ENCODE measurements at regions not wholly inside any gene's neighbourhood (a gene's known extent, or its start where the extent isn't known, plus 50 kb on each side); places are given as distances from the start of the nearest gene placed in this dataset.

GRCh38 chr11:104369761-104370160 is 205.8 kb upstream of the PDGFD start:
- DNase-seq (ENCODE audit: low read depth in 4 of 4, low spot score in 2 of 4): no peak

DNA sequence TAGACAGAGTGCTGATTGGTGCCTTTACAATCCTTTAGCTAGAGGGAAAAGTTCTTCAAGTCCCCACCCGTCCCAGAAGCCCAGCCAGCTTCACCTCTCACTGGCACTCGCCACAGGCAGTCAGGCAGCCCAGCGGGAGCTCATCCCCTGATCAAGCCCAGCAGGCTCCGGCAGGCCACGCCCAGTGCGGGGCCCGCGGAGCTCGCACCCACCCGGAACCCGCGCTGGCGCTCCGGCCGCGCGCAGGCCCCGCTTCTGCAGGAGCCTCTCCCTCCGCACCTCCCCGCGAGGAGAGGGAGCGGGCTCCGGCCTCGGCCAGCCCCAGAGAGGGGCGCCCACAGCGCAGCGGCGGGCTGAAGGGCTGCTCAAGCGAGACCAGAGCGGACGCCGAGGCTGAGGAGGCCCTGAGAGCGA is 202.4 kb upstream of the PDGFD start:
- DNase-seq (ENCODE audit: low read depth in 4 of 4, low spot score in 2 of 4): no peak

GRCh38 chr11:104365676-104366075 is 201.7 kb upstream of the PDGFD start:
- DNase-seq (ENCODE audit: low read depth in 4 of 4, low spot score in 2 of 4): no peak

DNA sequence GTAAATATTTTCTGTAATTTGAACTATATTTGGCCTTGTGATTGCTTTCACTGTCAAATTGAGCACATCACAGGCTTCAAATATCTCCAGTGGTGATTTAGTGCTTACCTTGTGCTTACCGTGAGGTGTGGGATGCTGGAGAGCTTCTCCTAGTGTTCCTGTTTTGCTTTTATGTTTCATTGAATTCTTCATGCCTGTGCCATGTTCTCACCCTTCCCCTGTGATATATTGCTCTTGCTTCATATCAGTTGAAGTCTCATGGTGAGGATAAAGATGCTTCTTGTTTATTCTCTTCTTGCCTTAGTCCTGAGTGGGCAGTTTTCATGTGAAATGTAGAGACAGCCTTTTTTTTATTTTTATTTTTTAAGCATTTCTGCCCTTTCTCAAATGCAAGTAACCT is 198.0 kb upstream of the PDGFD start:
- DNase-seq (ENCODE audit: low read depth in 4 of 4, low spot score in 2 of 4): no peak

DNA sequence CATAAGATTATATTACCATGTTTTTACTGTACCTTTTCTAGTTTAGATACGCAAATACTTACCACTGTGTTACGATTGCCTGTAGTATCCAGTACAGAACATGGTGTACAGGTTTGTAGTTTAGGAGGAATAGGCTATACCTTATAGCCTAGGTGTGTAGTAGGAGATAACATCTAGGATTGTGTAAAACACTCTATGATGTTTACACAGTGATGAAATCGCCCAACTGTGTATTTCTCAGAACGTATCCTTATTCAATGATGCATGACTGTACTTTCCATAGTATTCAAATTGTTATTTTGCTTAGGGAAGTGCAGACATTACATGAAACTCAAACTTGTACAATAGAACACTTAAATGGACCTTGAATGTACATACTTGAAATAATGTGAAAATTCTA is 188.1 kb upstream of the PDGFD start:
- peak in 2 of 4 donors; percentile 3 to 6 for DNase-seq (ENCODE audit: low read depth in 4 of 4, low spot score in 2 of 4)

GRCh38 chr11:104343578-104343977 is 179.6 kb upstream of the PDGFD start:
- peak in 1 of 4 donors; percentile 2 for DNase-seq (ENCODE audit: low read depth in 4 of 4, low spot score in 2 of 4)

- DNase-seq (ENCODE audit: low read depth in 4 of 4, low spot score in 2 of 4): no peak
These were observed 176.6 kb upstream of the PDGFD start for GRCh38 chr11:104340590-104340989.

DNA sequence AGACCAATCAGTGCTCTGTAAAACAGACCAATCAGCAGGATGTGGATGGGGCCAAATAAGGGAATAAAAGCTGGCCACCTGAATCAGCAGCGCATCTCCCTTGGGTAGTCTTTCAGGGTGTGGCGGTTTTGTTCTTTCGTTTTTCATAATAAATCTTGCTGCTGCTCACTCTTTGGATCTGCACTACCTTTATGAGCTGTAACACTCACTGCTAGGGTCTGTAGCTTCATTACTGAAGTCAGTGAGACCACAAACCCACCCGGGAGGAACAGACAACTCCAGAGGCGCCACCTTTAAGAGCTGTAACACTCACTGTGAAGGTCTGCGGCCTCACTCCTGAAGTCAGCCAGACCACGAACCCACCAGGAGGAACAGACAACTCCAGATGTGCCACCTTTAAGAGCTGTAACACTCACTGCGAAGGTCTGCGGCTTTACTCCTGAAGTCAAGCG is 175.5 kb upstream of the PDGFD start:
- no peak for DNase-seq (ENCODE audit: low read depth in 4 of 4, low spot score in 2 of 4)

GRCh38 chr11:104338186-104338585 is 174.2 kb upstream of the PDGFD start:
- DNase-seq (ENCODE audit: low read depth in 4 of 4, low spot score in 2 of 4): no peak

GRCh38 chr11:104337273-104337672 is 173.3 kb upstream of the PDGFD start:
- no peak for DNase-seq (ENCODE audit: low read depth in 4 of 4, low spot score in 2 of 4)

GRCh38 chr11:104333977-104334376 is 170.0 kb upstream of the PDGFD start:
- DNase-seq (ENCODE audit: low read depth in 4 of 4, low spot score in 2 of 4): no peak

DNA sequence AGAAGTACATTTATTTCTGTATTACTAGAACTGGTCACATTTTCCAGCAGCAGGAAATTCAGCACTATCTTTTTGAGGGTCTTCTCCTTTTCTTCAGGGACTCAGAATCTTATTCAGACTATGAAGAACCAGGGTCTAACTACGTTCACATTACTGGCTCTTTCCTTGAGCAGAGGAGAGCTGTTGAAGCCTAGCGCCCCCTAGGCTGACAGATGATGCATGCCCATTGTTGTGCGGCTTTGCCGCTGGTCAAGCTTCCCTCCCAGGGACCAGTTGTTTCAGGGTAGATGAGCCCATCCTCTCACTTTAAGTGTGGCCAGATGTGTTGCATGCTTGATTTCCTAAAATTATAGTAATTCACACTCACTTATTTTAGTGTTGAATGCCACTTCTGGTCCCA is 168.2 kb upstream of the PDGFD start:
- no peak for DNase-seq (ENCODE audit: low read depth in 4 of 4, low spot score in 2 of 4)

- DNase-seq (ENCODE audit: low read depth in 4 of 4, low spot score in 2 of 4): no peak
These were observed 165.2 kb upstream of the PDGFD start for GRCh38 chr11:104329078-104329665.

DNA sequence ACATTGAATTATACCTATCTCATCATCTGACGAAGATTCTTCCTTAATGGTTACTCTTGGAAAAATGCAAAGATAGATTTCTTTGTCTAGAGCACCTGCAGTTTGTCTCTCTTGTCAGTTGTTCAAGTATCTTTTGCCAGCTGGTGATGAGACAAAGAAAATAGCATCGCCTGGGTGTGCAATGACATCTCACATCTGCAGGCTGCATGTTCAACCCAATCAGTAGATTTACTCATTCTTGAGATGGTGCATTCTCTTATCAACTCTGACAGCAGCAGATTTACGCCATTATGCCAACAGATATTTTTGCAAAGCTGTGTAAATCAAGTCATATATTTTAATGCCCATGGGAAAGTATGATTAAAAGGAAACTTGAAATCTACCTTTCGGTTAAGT is 164.6 kb upstream of the PDGFD start:
- no peak for DNase-seq (ENCODE audit: low read depth in 4 of 4, low spot score in 2 of 4)

DNA sequence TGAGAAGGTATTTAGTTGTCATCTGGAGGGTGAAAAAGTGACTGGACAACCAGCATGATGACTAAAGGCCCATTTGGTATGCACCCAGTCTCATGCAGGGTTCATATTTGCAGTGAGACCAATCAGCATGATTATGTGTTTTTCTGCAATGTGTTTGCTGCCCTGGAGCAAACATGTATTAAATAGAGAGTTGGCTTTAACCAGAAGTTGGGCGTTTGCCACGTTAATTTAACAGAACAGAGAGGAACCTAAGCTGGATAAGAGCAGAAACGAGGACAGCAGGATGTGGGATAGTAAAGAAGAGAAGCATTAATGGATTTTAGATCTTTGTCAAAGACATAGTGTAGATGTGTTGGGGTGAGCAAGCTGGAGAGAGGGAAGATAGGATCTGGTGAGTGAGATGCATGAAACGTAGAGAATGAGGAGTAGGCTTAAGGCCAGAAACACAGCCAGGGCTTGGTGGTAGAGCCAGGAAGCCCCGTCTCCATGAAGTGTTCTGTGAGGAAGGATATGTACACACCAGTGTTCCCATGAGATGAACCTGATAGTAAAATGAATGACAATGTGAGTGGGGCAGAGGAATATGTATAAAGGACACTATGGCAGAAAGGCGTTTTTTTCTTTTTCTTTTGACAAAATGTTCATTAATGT is 164.0 kb upstream of the PDGFD start:
- DNase-seq (ENCODE audit: low read depth in 4 of 4, low spot score in 2 of 4): no peak

DNA sequence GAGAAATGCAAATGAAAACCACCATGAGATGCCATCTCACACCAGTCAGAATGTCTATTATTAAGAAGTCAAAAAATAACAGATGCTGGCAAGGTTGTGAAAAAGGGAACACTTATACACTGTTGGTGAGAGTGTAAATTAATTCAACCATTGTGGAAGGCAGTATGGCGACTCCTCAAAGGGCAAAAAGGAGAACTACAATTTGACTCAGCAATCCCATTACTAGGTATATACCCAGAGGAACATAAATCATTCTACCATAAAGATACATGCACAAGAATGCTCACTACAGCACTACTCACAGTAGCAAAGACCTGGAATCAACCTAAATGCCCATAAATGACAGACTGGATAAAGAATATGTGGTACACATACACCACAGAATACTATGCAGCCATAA is 161.1 kb upstream of the PDGFD start:
- no peak for DNase-seq (ENCODE audit: low read depth in 4 of 4, low spot score in 2 of 4)

GRCh38 chr11:104324276-104324675 is 160.3 kb upstream of the PDGFD start:
- DNase-seq (ENCODE audit: low read depth in 4 of 4, low spot score in 2 of 4): no peak

GRCh38 chr11:104323841-104324240 is 159.9 kb upstream of the PDGFD start:
- DNase-seq (ENCODE audit: low read depth in 4 of 4, low spot score in 2 of 4): no peak

GRCh38 chr11:104322696-104323095 is 158.7 kb upstream of the PDGFD start:
- DNase-seq (ENCODE audit: low read depth in 4 of 4, low spot score in 2 of 4): no peak

GRCh38 chr11:104320956-104321355 is 157.0 kb upstream of the PDGFD start:
- DNase-seq (ENCODE audit: low read depth in 4 of 4, low spot score in 2 of 4): no peak

GRCh38 chr11:104320097-104320496 is 156.2 kb upstream of the PDGFD start:
- no peak for DNase-seq (ENCODE audit: low read depth in 4 of 4, low spot score in 2 of 4)

DNA sequence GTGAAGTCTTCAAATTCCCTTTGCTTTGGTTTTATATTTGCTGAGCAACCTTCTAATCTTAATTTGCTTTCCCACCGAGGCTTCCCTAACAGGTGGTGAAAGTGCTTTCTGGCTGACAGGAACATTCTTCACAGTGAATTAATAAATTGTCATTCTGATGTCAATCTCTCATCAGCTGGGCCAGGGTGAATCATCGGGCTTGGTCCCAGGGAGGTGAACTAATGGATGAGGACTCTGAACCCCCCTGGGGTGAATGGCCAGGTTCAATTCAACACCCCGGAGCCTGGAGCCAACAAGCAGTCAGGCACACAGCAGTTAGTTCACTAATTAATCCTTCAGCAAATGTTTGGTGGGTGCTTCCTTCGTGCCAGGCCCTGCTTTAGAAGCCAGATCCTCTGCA is 155.4 kb upstream of the PDGFD start:
- DNase-seq (ENCODE audit: low read depth in 4 of 4, low spot score in 2 of 4): no peak

Data from left renal cortex interstitium (tissue), 4 donors.